Adrenal gland (tissue), 5 donors: ENCODE measurements at regions not wholly inside any gene's neighbourhood (a gene's known extent, or its start where the extent isn't known, plus 50 kb on each side); places are given as distances from the start of the nearest gene placed in this dataset.

Experiments
- POLR2A ChIP-seq, 2 donors: fragments of 450-650 bp; IDR thresholded peaks; one replicate each; pipeline ENCODE4 v1.6.1; 2017; ENCODE audit warnings: antibody characterized with exemption in 2 of 2, mild to moderate bottlenecking in 2 of 2, moderate library complexity in 1 of 2
- TF ChIP-seq, protein P1 (sequence below), 6 experiments: fragments of 450-650 bp in 4 of 6; fragments of 200-600 bp in 2 of 6; sonication (generic) in 1 of 6; IDR thresholded peaks; 1 replicate in 5 of 6; 2 replicates in 1 of 6; pipeline versions ENCODE4 v1.5.1 to v1.8.0; 2016 to 2021; ENCODE audit warnings: antibody characterized with exemption in 6 of 6, mild to moderate bottlenecking in 2 of 6, moderate library complexity in 1 of 6
- donor health status: DM: no; HTN: no; CAD: no.

GRCh38 chr7:138282997-138283396 is 177.1 kb upstream of the TRIM24 start:
- no peak for TF ChIP-seq POLR2A (IDR thresholded peaks at IDR 0.05)
- TF ChIP-seq, protein P1, sequence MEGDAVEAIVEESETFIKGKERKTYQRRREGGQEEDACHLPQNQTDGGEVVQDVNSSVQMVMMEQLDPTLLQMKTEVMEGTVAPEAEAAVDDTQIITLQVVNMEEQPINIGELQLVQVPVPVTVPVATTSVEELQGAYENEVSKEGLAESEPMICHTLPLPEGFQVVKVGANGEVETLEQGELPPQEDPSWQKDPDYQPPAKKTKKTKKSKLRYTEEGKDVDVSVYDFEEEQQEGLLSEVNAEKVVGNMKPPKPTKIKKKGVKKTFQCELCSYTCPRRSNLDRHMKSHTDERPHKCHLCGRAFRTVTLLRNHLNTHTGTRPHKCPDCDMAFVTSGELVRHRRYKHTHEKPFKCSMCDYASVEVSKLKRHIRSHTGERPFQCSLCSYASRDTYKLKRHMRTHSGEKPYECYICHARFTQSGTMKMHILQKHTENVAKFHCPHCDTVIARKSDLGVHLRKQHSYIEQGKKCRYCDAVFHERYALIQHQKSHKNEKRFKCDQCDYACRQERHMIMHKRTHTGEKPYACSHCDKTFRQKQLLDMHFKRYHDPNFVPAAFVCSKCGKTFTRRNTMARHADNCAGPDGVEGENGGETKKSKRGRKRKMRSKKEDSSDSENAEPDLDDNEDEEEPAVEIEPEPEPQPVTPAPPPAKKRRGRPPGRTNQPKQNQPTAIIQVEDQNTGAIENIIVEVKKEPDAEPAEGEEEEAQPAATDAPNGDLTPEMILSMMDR (IDR thresholded peaks at IDR 0.05) = no peak
